Esophagus squamous epithelium (tissue), 5 donors: ENCODE measurements at regions not wholly inside any gene's neighbourhood (a gene's known extent, or its start where the extent isn't known, plus 50 kb on each side); places are given as distances from the start of the nearest gene placed in this dataset.

Experiments
- DNase-seq: peaks from one replicate; lab custom pipeline; 2025; lab: John Stamatoyannopoulos, UW
- H3K27ac ChIP-seq, 4 donors: fragments of 200-600 bp; sonication (generic); one replicate each; pipeline ENCODE4 v1.5.1; 2016 to 2019; ENCODE audit warnings: mild to moderate bottlenecking in 1 of 4
- H3K27me3 ChIP-seq, 4 donors: fragments of 200-600 bp; sonication (generic); 1 replicate in 3 of 4; 2 replicates in 1 of 4; pipeline versions ENCODE4 v1.5.1 to v1.6.0; 2017 to 2021; ENCODE audit warnings: antibody characterized with exemption in 1 of 4
- H3K36me3 ChIP-seq, 3 donors: fragments of 200-600 bp; sonication (generic); one replicate each; pipeline ENCODE4 v1.5.1; 2016 to 2019
- H3K4me1 ChIP-seq, 3 donors: fragments of 200-600 bp; sonication (generic); one replicate each; pipeline ENCODE4 v1.5.1; 2017 to 2019
- H3K4me3 ChIP-seq, 4 donors: fragments of 200-600 bp; sonication (generic); 1 replicate in 3 of 4; 2 replicates in 1 of 4; pipeline ENCODE4 v1.5.1; 2016 to 2019; ENCODE audit warnings: mild to moderate bottlenecking in 2 of 4, moderate library complexity in 1 of 4
- H3K9me3 ChIP-seq, 3 donors: fragments of 200-600 bp; sonication (generic); one replicate each; pipeline ENCODE4 v1.5.1; 2016 to 2019
- CTCF ChIP-seq, 6 experiments: fragments of 450-650 bp in 4 of 6; fragments of 200-600 bp in 2 of 6; sonication (generic) in 2 of 6; IDR thresholded peaks; one replicate each; pipeline ENCODE4 v1.5.1; 2016 to 2019; ENCODE audit warnings: antibody characterized with exemption in 6 of 6, mild to moderate bottlenecking in 4 of 6, moderate library complexity in 4 of 6
- POLR2A ChIP-seq, 4 donors: fragments of 450-650 bp; IDR thresholded peaks; one replicate each; pipeline ENCODE4 v1.6.1; 2017; ENCODE audit warnings: antibody characterized with exemption in 4 of 4, mild to moderate bottlenecking in 4 of 4, moderate library complexity in 3 of 4
- WGBS, 2 donors: methylation state at CpG; one replicate each; pipeline ENCODE4 v1.1.5; 2018; 5-methylcytosine and 5-hydroxymethylcytosine counted together
- intact Hi-C: fragments of 100-400 bp; cut with DNase I; formaldehyde crosslinking; loops from one replicate; pipeline ENCODE4 v1.15.0; 2022
- donor health status: DM: yes; HTN: yes; CAD: no.

- 29 to 48% methylated on average over 4 of the region's 4 CpGs for WGBS, 2 donors
- Histone ChIP-seq H3K27me3 (no peaks in the 10 kb centered on the region), H3K9me3 (no peaks in the 10 kb centered on the region), H3K27ac (peak overlapping the region; percentile 63 to 92 (median 85)), H3K4me1 (peaks cover 42 to 93% (median 54%) of the 10 kb centered on the region in 3 donors), H3K4me3 (no peak overlapping the region), H3K36me3 (no peaks in the 10 kb centered on the region)
- intact Hi-C loops = no loop called here
- DNase-seq = no peak
- TF ChIP-seq CTCF (IDR thresholded peaks at IDR 0.05) (peak in 4 of 6 experiments; percentile 25 to 44 (median 35)), POLR2A (IDR thresholded peaks at IDR 0.05) (peak in 1 of 4 donors; percentile 18)
Observed at GRCh38 chr2:43105586-43106558, 120.5 kb downstream of the ZFP36L2 start.

- DNase-seq = no peak
- H3K27me3 ChIP-seq = no peaks in the 10 kb centered on the region
- H3K4me3 ChIP-seq = no peak overlapping the region
- intact Hi-C loops = no loop called here
- H3K36me3 ChIP-seq = no peaks in the 10 kb centered on the region
- H3K27ac ChIP-seq = peak overlapping the region in 3 of 4 donors; percentile 84 to 92 (median 86)
- no peaks in the 10 kb centered on the region for H3K9me3 ChIP-seq
- WGBS, 2 donors = 86 to 100% methylated on average over 1 of the region's 2 CpGs
- peaks cover 42 to 93% (median 53%) of the 10 kb centered on the region in 3 donors for H3K4me1 ChIP-seq
- TF ChIP-seq POLR2A (IDR thresholded peaks at IDR 0.05) = no peak
Observed at GRCh38 chr2:43104763-43105162, 121.6 kb downstream of the ZFP36L2 start.

- Histone ChIP-seq H3K27me3 (no peaks in the 10 kb centered on the region), H3K9me3 (no peaks in the 10 kb centered on the region), H3K27ac (peak overlapping the region in 2 of 4 donors; percentile 84 to 86), H3K4me1 (peaks cover 42 to 86% (median 48%) of the 10 kb centered on the region in 3 donors), H3K4me3 (no peak overlapping the region), H3K36me3 (no peaks in the 10 kb centered on the region)
- intact Hi-C loops = no loop called here
- 91 to 96% methylated on average over 6 of the region's 6 CpGs for WGBS, 2 donors
- no peak for TF ChIP-seq CTCF (IDR thresholded peaks at IDR 0.05)
- no peak for TF ChIP-seq POLR2A (IDR thresholded peaks at IDR 0.05)
- no peak for DNase-seq
Observed at GRCh38 chr2:43104106-43104505, 122.3 kb downstream of the ZFP36L2 start.

GRCh38 chr2:43103093-43103404 lies 123.4 kb downstream of the ZFP36L2 start:
- peak overlapping the region; percentile 75 to 89 (median 86) for H3K27ac ChIP-seq
- intact Hi-C loops = no loop called here
- H3K9me3 ChIP-seq = no peaks in the 10 kb centered on the region
- H3K4me3 ChIP-seq = no peak overlapping the region
- 32 to 67% methylated on average over 3 of the region's 3 CpGs for WGBS, 2 donors
- peaks cover 42 to 77% (median 45%) of the 10 kb centered on the region in 3 donors for H3K4me1 ChIP-seq
- H3K27me3 ChIP-seq = no peaks in the 10 kb centered on the region
- TF ChIP-seq POLR2A (IDR thresholded peaks at IDR 0.05) (no peak), CTCF (IDR thresholded peaks at IDR 0.05) (no peak)
- DNase-seq = no peak
- H3K36me3 ChIP-seq = no peaks in the 10 kb centered on the region

GRCh38 chr2:43102366-43103092 lies 123.9 kb downstream of the ZFP36L2 start:
- 20 to 26% methylated on average over 4 to 8 of the region's 9 CpGs for WGBS, 2 donors
- H3K27me3 ChIP-seq = no peaks in the 10 kb centered on the region
- no peaks in the 10 kb centered on the region for H3K9me3 ChIP-seq
- H3K36me3 ChIP-seq = no peaks in the 10 kb centered on the region
- H3K4me3 ChIP-seq = no peak overlapping the region
- peak in 1 of 4 donors; percentile 50 for TF ChIP-seq POLR2A (IDR thresholded peaks at IDR 0.05)
- TF ChIP-seq CTCF (IDR thresholded peaks at IDR 0.05) = no peak
- peaks cover 42 to 77% (median 45%) of the 10 kb centered on the region in 3 donors for H3K4me1 ChIP-seq
- intact Hi-C loops = no loop called here
- no peak for DNase-seq
- H3K27ac ChIP-seq = peak overlapping the region; percentile 75 to 89 (median 86)
